ENCODE measurements at regions not wholly inside any gene's neighbourhood (a gene's known extent, or its start where the extent isn't known, plus 50 kb on each side); places are given as distances from the start of the nearest gene placed in this dataset.

DNA sequence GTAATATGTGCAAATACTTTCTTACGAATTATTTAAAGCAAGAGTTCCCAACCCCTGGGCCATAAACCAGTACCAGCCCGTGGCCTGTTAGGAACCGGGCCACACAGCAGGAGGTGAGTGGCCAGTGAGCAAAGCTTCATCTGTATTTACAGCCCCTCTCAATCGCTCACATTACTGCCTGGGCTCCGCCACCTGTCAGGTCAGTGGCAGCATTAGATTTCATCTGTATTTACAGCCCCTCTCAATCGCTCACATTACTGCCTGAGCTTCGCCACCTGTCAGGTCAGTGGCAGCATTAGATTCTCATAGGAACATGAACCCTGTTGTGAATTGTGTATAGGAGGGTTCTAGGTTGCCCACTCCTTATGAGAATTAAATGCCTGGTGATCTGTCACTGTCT lies 142.0 kb downstream of the RNASET2 start:
- no peak overlapping the region for H3K27ac ChIP-seq
- ChIA-PET POLR2A (ENCODE audit: low non-redundant PET) (no interaction called here), CTCF (no interaction called here)
- TF ChIP-seq CTCF (conservative IDR thresholded peaks at IDR 0.05; ENCODE audit: low read depth), result no peak
- DNase-seq (ENCODE audit: low spot score), result no peak

DNA sequence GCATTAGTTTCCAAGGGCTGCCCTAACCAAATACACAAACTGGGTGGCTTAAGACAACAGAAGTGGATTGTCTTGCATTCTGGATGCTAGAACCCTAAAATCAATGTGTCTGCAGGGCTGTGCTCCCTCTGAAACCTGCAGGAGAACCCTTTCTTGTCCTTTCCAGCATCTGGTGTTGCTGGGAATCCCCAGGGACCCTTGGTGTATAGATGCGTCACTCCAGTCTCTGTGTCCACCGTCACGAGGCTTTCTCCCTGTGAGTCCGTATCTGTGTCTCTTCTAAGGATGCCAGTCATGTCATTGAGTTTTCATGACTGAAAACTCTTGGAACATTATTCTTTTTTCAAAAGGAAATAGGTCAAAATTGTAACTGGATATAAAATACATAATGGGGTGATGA lies 142.9 kb downstream of the RNASET2 start:
- no peak for TF ChIP-seq CTCF (conservative IDR thresholded peaks at IDR 0.05; ENCODE audit: low read depth)
- CTCF ChIA-PET, result no interaction called here
- POLR2A ChIA-PET (ENCODE audit: low non-redundant PET), result no interaction called here
- DNase-seq (ENCODE audit: low spot score), result no peak
- no peak overlapping the region for H3K27ac ChIP-seq

- DNase-seq (ENCODE audit: low spot score), result no peak
- no peak for TF ChIP-seq CTCF (conservative IDR thresholded peaks at IDR 0.05; ENCODE audit: low read depth)
- ChIA-PET CTCF (interaction anchor here (0.6 kb wide), 1 partner anchor 22 kb away, joined by 3 read pairs; no protein-coding TSS in a partner anchor), POLR2A (ENCODE audit: low non-redundant PET) (no interaction called here)
- H3K27ac ChIP-seq, result no peak overlapping the region
These were observed 145.5 kb downstream of the RNASET2 start for GRCh38 chr6:166810864-166811263.

DNA sequence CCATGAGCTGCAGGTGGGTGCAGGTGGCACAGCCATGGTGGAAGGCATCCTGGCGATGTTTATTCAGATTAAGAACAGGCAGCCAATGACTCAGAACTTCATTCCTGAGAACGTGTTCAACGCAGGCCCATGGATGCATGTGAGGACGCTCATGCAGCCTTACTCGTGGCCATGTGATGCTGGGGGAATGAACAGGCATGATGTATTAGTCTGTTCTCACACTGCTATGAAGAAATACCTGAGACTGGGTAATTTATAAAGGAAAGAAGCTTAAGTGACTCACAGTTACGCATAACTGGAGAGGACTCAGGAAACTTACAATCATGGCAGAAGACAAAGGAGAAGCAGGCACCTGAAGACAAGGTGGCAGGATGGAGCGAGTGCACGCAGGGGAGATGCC lies 146.6 kb downstream of the RNASET2 start:
- ChIA-PET CTCF (no interaction called here), POLR2A (ENCODE audit: low non-redundant PET) (no interaction called here)
- H3K27ac ChIP-seq, result no peak overlapping the region
- no peak for DNase-seq (ENCODE audit: low spot score)
- no peak for TF ChIP-seq CTCF (conservative IDR thresholded peaks at IDR 0.05; ENCODE audit: low read depth)

DNA sequence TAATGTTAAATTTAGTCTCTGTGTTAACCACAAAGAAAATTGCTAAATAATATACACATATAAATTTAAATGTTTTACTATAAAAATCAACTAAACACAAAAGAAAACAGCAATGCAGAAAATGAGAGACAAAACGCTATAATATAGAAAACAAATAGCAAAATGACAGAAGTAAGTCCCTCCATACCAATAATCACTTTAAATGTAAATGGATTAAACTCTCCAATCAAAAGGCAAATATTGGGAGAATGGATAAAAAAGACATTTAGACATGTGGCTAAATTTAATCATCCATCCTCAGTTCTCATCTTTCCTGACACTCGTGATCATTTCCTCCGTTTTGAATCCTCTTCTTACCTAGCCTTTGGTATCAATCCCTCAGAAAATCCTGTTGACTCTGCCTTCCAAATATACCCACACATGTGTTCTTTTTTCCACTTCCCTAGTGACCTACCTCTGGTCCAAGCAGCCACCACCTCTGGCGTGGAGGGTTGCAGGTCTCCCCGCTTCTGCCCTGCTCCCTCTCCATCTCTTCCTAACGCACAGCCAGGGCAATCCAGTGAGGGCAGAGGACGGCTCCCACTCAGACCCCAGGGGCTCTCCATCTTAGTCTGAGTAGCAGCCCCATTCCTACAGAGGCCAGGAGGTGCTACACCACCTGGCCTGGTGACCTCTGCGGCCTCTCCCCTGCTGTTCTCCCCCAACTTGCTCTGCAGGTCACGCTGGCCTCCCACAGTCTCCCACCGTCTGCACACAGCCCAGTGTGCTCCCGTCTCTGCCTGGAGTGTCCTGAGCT lies 149.2 kb downstream of the RNASET2 start:
- no peak for TF ChIP-seq CTCF (conservative IDR thresholded peaks at IDR 0.05; ENCODE audit: low read depth)
- H3K27ac ChIP-seq, result no peak overlapping the region
- DNase-seq (ENCODE audit: low spot score), result no peak
- ChIA-PET POLR2A (ENCODE audit: low non-redundant PET) (no interaction called here), CTCF (no interaction called here)

- CTCF ChIA-PET, result no interaction called here
- POLR2A ChIA-PET (ENCODE audit: low non-redundant PET), result no interaction called here
- DNase-seq (ENCODE audit: low spot score), result no peak
- no peak for TF ChIP-seq CTCF (conservative IDR thresholded peaks at IDR 0.05; ENCODE audit: low read depth)
- no peak overlapping the region for H3K27ac ChIP-seq
These were observed 150.0 kb downstream of the RNASET2 start for GRCh38 chr6:166806217-166806838.
